LNCAP (cell line): ENCODE measurements at regions not wholly inside any gene's neighbourhood (a gene's known extent, or its start where the extent isn't known, plus 50 kb on each side); places are given as distances from the start of the nearest gene placed in this dataset.

Experiments used
- TF ChIP-seq, protein P1 (sequence below): fragments of 450-650 bp; IDR thresholded peaks from 2 replicates; pipeline ENCODE4 v1.5.1; 2017; ENCODE audit warnings: mild to moderate bottlenecking

DNA sequence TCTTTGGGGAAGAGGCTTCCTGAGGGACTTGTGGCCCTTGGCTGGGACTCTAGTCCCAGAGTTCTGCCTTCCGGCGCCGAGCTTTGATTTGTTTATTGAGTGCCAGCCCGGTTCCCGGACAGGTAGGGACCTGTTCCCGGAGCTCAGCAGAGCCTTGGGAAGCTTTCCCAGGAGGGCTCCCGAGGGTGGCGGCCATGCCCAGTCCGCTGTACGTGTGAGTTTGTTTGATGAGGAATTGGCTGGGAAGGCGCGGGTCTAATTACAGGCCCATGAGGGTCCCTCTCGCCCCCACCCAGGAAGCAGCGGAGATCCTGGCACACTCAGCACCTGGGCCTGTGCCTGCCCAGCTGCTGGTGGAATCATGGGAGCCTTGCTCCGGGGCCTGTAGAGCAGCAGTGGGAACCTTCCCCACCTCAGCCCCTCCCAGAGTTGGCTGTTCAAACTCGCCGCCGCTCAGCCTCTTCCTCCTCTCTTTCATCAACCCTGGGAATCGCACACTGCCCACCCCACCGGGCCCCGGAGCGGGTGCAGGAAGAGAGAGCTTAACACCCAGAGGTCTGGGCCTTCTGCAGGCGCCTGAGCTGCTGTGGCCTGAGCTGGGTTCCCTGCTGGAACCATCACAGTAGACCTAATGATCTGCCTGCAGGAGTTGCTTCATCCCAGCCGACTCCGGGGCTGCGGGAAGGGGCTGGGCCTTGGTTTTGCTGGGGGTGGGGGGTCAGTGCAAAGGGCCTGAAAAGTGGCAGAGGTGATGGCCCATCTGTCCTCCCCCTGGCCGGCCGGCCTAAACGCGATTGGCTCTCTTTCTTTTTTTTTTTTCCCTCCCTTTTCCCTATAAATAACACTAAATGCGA is 313.7 kb downstream of the SEC14L1 start:
- TF ChIP-seq, protein P1, sequence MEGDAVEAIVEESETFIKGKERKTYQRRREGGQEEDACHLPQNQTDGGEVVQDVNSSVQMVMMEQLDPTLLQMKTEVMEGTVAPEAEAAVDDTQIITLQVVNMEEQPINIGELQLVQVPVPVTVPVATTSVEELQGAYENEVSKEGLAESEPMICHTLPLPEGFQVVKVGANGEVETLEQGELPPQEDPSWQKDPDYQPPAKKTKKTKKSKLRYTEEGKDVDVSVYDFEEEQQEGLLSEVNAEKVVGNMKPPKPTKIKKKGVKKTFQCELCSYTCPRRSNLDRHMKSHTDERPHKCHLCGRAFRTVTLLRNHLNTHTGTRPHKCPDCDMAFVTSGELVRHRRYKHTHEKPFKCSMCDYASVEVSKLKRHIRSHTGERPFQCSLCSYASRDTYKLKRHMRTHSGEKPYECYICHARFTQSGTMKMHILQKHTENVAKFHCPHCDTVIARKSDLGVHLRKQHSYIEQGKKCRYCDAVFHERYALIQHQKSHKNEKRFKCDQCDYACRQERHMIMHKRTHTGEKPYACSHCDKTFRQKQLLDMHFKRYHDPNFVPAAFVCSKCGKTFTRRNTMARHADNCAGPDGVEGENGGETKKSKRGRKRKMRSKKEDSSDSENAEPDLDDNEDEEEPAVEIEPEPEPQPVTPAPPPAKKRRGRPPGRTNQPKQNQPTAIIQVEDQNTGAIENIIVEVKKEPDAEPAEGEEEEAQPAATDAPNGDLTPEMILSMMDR = no peak

DNA sequence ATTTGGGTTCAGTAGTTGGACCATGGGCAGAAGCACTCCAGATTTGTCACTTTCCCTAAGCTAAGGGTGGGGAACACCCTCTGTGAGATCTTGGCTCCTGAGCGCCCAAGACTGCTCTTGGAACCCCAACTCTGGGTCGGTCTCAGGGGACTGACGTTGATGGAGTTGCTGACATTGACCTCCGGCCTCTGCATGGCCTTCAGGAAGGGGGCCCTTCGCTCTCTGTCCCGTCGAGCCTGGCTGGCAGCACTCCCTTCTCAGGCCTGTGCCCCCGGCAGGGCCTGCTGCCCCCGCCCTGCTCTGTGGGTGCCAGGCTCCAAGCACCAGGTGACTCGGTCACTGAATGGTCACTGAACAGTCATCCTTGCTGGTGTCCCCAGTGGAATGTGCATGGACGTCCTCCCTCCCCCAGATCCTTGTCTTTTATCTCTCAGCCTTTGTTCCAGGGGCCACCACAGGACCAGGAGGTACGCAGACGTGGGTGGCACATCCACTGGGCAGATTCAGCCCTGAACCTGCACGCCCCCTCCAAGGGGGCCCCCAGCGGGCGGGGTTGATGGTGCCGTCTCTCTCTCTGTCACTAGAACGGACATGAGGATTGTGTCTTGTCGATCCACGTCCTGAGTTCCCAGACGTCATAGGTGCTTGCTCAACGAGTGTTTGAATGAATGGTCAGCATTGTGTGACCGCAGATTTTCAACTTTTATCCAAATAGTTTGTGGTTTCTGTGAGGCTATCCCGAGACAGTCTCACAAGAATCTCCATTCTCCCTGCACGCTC is 314.5 kb downstream of the SEC14L1 start:
- TF ChIP-seq, protein P1 = no peak

DNA sequence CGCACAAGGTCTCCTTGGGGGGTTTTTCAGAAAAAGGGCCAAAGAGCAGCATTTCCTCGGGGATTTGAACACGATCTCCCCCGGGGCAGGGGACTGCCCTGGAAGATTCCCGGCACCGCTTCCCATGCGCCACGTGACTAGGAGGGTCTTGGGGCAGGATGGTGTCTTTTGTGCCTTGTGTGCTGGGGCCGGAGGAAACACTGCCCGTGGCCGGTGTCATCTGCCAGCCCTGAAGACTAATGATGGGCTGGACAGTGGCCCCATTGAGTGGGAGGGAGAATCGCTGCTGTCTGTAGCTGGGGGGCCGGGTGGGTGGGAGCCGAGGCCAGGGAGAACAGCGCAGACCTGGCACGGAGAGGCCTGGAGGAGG is 315.1 kb downstream of the SEC14L1 start:
- TF ChIP-seq, protein P1 = no peak

DNA sequence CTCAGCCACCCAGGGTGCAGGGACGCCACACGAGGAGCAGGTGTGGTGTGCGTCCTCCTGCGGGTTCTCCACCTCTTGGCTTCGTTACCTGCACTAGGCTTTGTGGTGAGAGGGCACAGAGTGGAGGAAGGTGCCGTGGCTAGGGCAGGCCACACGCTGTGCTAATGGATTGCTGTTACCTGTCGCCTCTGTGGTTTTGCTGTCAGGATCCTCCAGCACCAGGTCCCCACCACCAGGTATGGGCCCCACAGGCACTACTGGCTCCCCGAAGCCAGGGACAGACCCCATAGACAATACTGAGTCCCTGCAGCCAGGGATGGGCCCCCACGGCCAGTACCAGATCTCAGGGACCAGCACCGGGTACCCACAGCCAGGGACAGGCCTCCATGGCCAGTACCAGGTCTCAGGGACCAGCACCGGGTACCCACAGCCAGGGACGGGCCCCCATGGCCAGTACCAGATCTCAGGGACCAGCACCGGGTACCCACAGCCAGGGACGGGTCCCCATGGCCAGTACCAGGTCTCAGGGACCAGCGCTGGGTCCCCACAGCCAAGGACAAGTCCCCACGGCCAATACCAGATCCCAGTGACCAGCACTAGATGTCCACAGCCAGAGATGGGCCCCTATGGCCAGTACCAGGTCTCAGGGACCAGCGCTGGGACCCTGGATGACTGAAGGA is 315.6 kb downstream of the SEC14L1 start:
- TF ChIP-seq, protein P1 = no peak

DNA sequence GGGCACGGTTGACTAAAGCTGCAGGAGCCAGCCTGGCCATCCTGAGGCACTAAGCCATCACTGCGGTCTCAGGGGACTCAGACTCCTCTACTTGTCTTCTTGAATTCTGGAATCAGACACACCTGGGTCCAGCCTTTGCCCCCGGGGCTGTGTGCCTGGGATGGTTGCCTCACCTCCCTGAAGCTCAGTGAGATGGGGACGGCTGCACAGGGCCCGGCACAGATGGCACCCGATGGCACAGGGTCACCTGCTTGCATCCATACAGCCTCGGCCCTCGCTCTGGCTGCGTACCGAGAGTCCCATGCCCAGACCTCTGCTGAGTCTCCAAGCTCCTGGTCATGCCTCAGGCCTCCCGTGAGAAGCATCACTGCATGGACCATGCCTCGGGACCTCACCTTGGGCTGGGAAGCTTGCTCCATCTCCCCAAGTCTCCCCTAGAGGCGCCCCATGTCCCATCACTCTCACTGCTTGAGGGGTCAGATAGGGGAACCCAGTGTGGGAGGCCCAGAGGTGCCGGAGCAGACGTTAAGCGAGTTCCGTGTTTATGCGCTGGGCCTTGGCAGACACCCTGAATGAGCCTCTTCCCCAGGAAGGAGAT is 316.3 kb downstream of the SEC14L1 start:
- TF ChIP-seq, protein P1 = no peak

DNA sequence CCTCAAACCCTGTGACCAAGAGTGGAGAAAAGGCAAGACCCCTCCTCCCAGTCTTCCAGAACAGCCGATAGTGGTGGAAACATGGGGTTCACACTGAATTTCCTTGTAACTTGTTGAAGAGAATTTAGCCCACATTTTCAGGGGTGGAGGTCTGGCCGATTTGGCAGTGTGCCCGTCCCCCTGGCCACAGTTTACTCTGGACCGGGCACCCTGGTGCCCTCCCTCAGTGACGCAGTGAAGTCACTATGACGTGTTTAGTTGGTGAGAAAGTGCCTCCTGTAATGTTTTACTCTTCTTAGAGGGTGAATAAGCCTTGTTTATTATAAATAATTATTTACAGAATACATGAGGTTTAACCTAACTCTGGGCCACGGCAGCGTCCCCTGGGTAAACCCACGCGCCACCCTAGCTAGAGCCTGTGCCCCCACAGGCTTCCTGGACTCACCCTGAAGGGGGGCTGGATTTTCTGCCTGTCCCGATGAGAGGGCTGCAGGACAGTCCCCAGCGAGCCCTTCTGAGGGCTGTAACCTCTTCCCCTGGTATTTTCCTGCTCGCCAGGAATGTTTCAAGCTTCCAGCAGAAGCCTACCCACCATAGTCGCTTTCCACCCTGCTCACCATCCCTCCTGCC is 316.9 kb downstream of the SEC14L1 start:
- TF ChIP-seq, protein P1 = no peak
